Duodenal mucosa (tissue), 2 donors: ENCODE measurements at regions not wholly inside any gene's neighbourhood (a gene's known extent, or its start where the extent isn't known, plus 50 kb on each side); places are given as distances from the start of the nearest gene placed in this dataset.

Experiments
- H3K27ac ChIP-seq: one replicate; pipeline ENCODE4 v1.7.0; 2013; ENCODE audit warnings: low read depth, low read length
- H3K27me3 ChIP-seq, 2 donors: one replicate each; pipeline ENCODE4 v1.7.0; 2013; ENCODE audit warnings: low read length in 2 of 2, control low read depth in 1 of 2; ENCODE audit not compliant: insufficient read depth in 2 of 2, control insufficient read depth in 1 of 2
- H3K36me3 ChIP-seq, 2 donors: one replicate each; pipeline ENCODE4 v1.7.0; 2013; ENCODE audit warnings: low read length in 2 of 2, control low read depth in 1 of 2; ENCODE audit not compliant: insufficient read depth in 2 of 2, control insufficient read depth in 1 of 2
- H3K4me1 ChIP-seq, 2 donors: one replicate each; pipeline ENCODE4 v1.7.0; 2013; ENCODE audit warnings: low read length in 2 of 2, control low read depth in 1 of 2; ENCODE audit not compliant: insufficient read depth in 2 of 2, control insufficient read depth in 1 of 2
- H3K4me3 ChIP-seq, 2 donors: one replicate each; pipeline ENCODE4 v1.7.0; 2013; ENCODE audit warnings: low read length in 2 of 2, low read depth in 1 of 2
- H3K9ac ChIP-seq, 2 donors: one replicate each; pipeline ENCODE4 v1.7.0; 2013; ENCODE audit warnings: low read length in 2 of 2, low read depth in 1 of 2
- H3K9me3 ChIP-seq, 2 donors: one replicate each; pipeline ENCODE4 v1.7.0; 2013; ENCODE audit warnings: low read length in 2 of 2, control low read depth in 1 of 2; ENCODE audit not compliant: control insufficient read depth in 1 of 2

GRCh38 chr6:104226790-104227446 lies 632.8 kb downstream of the HACE1 start:
- no peak overlapping the region for H3K9ac ChIP-seq
- no peaks in the 10 kb centered on the region for H3K36me3 ChIP-seq
- no peaks in the 10 kb centered on the region for H3K9me3 ChIP-seq
- H3K4me3 ChIP-seq: no peak overlapping the region
- H3K4me1 ChIP-seq: no peaks in the 10 kb centered on the region
- no peak overlapping the region for H3K27ac ChIP-seq
- H3K27me3 ChIP-seq: no peaks in the 10 kb centered on the region

DNA sequence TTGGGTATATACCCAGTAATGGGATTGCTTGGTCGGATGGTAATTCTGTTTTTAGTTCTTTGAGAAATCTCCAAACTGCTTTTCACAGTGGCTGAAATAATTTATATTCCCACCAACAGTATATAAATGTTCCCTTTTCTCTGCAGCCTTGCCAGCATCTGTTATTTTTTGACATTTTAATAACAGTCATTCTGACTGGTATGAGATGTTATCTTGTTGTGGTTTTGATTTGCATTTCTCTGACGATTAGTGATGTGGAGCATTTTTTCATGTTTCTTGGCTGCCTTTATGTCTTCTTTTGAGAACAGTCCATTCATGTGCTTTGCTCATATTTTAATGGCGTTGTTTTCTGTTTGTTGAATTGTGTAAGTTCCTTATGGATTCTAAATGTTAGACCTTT lies 641.6 kb downstream of the HACE1 start:
- no peaks in the 10 kb centered on the region for H3K36me3 ChIP-seq
- H3K27me3 ChIP-seq: no peaks in the 10 kb centered on the region
- no peak overlapping the region for H3K27ac ChIP-seq
- no peaks in the 10 kb centered on the region for H3K9me3 ChIP-seq
- H3K9ac ChIP-seq: no peak overlapping the region
- no peak overlapping the region for H3K4me3 ChIP-seq
- no peaks in the 10 kb centered on the region for H3K4me1 ChIP-seq

DNA sequence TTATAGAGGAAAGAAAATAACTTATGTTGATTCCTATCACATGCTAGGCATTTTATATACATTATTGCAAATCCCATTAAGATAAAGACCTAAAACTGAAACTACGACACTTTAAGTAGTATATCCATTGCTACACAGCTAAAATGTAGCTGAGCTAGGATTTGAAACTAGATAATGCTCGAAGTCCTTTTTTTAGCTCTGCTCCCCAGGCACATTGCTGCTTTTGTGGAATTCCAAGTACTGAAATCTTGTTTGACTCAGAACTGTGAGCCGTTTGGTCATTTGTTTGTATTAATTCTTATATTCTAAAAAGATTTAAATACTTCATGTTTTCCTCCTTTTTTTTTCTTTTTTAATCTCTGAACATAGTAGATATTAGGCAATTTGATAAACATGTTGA lies 644.8 kb downstream of the HACE1 start:
- Histone ChIP-seq H3K9me3 (no peaks in the 10 kb centered on the region), H3K4me1 (no peaks in the 10 kb centered on the region), H3K27me3 (no peaks in the 10 kb centered on the region), H3K9ac (no peak overlapping the region), H3K4me3 (no peak overlapping the region), H3K27ac (no peak overlapping the region), H3K36me3 (no peaks in the 10 kb centered on the region)

- no peak overlapping the region for H3K27ac ChIP-seq
- no peak overlapping the region for H3K9ac ChIP-seq
- H3K4me3 ChIP-seq: no peak overlapping the region
- no peaks in the 10 kb centered on the region for H3K27me3 ChIP-seq
- no peaks in the 10 kb centered on the region for H3K36me3 ChIP-seq
- no peaks in the 10 kb centered on the region for H3K9me3 ChIP-seq
- no peaks in the 10 kb centered on the region for H3K4me1 ChIP-seq
These were observed 646.6 kb downstream of the HACE1 start for GRCh38 chr6:104212977-104213668.

GRCh38 chr6:104207635-104208034 lies 652.1 kb downstream of the HACE1 start:
- H3K9me3 ChIP-seq: no peaks in the 10 kb centered on the region
- no peak overlapping the region for H3K27ac ChIP-seq
- H3K27me3 ChIP-seq: no peaks in the 10 kb centered on the region
- H3K36me3 ChIP-seq: no peaks in the 10 kb centered on the region
- H3K4me3 ChIP-seq: no peak overlapping the region
- no peaks in the 10 kb centered on the region for H3K4me1 ChIP-seq
- no peak overlapping the region for H3K9ac ChIP-seq

- Histone ChIP-seq H3K27me3 (no peaks in the 10 kb centered on the region), H3K9ac (no peak overlapping the region), H3K4me1 (no peaks in the 10 kb centered on the region), H3K27ac (no peak overlapping the region), H3K36me3 (no peaks in the 10 kb centered on the region), H3K4me3 (no peak overlapping the region), H3K9me3 (peaks cover 4 to 6% of the 10 kb centered on the region in 2 donors)
These were observed 658.2 kb downstream of the HACE1 start for GRCh38 chr6:104201557-104201956.

- Histone ChIP-seq H3K27me3 (no peaks in the 10 kb centered on the region), H3K4me1 (no peaks in the 10 kb centered on the region), H3K36me3 (no peaks in the 10 kb centered on the region), H3K4me3 (no peak overlapping the region), H3K27ac (no peak overlapping the region), H3K9me3 (peaks cover 8 to 10% of the 10 kb centered on the region in 2 donors), H3K9ac (no peak overlapping the region)
These were observed 672.1 kb downstream of the HACE1 start for GRCh38 chr6:104187616-104188015.

- H3K4me3 ChIP-seq: no peak overlapping the region
- no peaks in the 10 kb centered on the region for H3K4me1 ChIP-seq
- H3K27ac ChIP-seq: no peak overlapping the region
- H3K9ac ChIP-seq: no peak overlapping the region
- no peaks in the 10 kb centered on the region for H3K36me3 ChIP-seq
- no peaks in the 10 kb centered on the region for H3K27me3 ChIP-seq
- peaks cover 8 to 10% of the 10 kb centered on the region in 2 donors for H3K9me3 ChIP-seq
These were observed 672.9 kb downstream of the HACE1 start for GRCh38 chr6:104186831-104187230.

- Histone ChIP-seq H3K9ac (no peak overlapping the region), H3K4me1 (no peaks in the 10 kb centered on the region), H3K36me3 (no peaks in the 10 kb centered on the region), H3K27me3 (no peaks in the 10 kb centered on the region), H3K27ac (no peak overlapping the region), H3K9me3 (peaks cover 4 to 8% of the 10 kb centered on the region in 2 donors), H3K4me3 (no peak overlapping the region)
These were observed 675.8 kb downstream of the HACE1 start for GRCh38 chr6:104183816-104184435.

DNA sequence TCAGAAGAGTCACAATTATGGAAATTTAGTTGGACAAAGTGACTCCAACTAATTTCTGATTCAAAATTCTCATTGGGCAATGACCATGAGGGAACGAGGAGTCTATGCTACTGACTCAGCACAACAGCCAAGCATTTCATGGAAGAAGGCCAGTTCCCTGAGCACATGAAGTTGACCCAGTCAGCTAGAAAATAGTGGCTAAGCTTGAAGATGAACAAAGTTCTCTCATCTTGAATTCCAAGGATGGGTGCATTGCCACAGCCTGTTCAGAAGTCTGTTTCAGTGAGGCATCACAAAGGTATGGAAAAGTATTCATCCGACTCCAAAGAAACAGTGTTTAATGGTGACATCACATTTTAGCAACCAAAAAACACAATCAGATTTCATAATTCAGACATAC lies 676.9 kb downstream of the HACE1 start:
- Histone ChIP-seq H3K27me3 (no peaks in the 10 kb centered on the region), H3K4me3 (no peak overlapping the region), H3K27ac (no peak overlapping the region), H3K4me1 (no peaks in the 10 kb centered on the region), H3K9me3 (peaks cover 4% of the 10 kb centered on the region in 2 donors), H3K36me3 (no peaks in the 10 kb centered on the region), H3K9ac (no peak overlapping the region)
